Endothelial cell (in vitro differentiated cells): ENCODE measurements at regions not wholly inside any gene's neighbourhood (a gene's known extent, or its start where the extent isn't known, plus 50 kb on each side); places are given as distances from the start of the nearest gene placed in this dataset.

Experiments
- DNase-seq: peaks from one replicate; pipeline ENCODE4 v3.0.0; 2021; ENCODE audit warnings: low spot score
- H3K27ac Mint-ChIP-seq: one replicate; pipeline ENCODE4 v1.8.0; 2021; ENCODE audit warnings: mixed read lengths, inconsistent platforms; ENCODE audit not compliant: unreplicated experiment
- H3K27me3 Mint-ChIP-seq: one replicate; pipeline ENCODE4 v1.8.0; 2021; ENCODE audit warnings: mild to moderate bottlenecking, moderate library complexity, mixed read lengths, inconsistent platforms; ENCODE audit not compliant: unreplicated experiment
- H3K36me3 Mint-ChIP-seq: one replicate; pipeline ENCODE4 v1.8.0; 2021; ENCODE audit warnings: mild to moderate bottlenecking, low read depth, mixed read lengths, inconsistent platforms; ENCODE audit not compliant: unreplicated experiment
- H3K4me1 Mint-ChIP-seq: one replicate; pipeline ENCODE4 v1.8.0; 2021; ENCODE audit warnings: mild to moderate bottlenecking, mixed read lengths, inconsistent platforms; ENCODE audit not compliant: unreplicated experiment
- H3K4me3 Mint-ChIP-seq: one replicate; pipeline ENCODE4 v1.8.0; 2021; ENCODE audit warnings: mild to moderate bottlenecking, mixed read lengths, inconsistent platforms; ENCODE audit not compliant: unreplicated experiment
- H3K9me3 Mint-ChIP-seq: one replicate; pipeline ENCODE4 v1.8.0; 2021; ENCODE audit warnings: mixed read lengths, inconsistent platforms; ENCODE audit not compliant: unreplicated experiment
- TF ChIP-seq, protein P1 (sequence below): fragments of 200-600 bp; sonication (generic); IDR thresholded peaks from one replicate; pipeline ENCODE4 v1.5.0; 2021; ENCODE audit warnings: antibody characterized with exemption; ENCODE audit not compliant: unreplicated experiment

DNA sequence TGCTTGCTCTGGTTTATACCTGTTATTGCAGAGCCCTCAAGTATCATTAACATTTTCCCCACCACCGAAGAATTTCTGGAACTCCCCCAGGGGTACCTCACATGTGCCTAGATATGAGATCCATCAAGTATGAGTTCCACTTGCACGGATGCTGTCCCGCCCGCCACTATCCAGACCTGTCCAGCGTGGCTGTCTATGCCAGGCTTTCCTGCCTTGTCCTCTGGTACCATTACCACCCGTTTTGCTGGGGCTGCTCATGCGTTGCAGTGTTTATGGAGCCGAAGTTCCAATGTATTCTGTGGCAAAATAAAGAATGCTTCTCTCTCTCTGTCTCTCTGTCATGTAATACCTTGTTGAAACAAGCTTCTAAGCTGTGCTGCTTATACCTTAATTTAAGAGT lies 543.5 kb upstream of the PTBP2 start:
- Mint-ChIP-seq H3K4me3 (no peak overlapping the region), H3K36me3 (no peaks in the 10 kb centered on the region), H3K27ac (no peak overlapping the region), H3K27me3 (no peaks in the 10 kb centered on the region), H3K9me3 (no peaks in the 10 kb centered on the region), H3K4me1 (no peaks in the 10 kb centered on the region)
- DNase-seq = no peak
- TF ChIP-seq, protein P1, sequence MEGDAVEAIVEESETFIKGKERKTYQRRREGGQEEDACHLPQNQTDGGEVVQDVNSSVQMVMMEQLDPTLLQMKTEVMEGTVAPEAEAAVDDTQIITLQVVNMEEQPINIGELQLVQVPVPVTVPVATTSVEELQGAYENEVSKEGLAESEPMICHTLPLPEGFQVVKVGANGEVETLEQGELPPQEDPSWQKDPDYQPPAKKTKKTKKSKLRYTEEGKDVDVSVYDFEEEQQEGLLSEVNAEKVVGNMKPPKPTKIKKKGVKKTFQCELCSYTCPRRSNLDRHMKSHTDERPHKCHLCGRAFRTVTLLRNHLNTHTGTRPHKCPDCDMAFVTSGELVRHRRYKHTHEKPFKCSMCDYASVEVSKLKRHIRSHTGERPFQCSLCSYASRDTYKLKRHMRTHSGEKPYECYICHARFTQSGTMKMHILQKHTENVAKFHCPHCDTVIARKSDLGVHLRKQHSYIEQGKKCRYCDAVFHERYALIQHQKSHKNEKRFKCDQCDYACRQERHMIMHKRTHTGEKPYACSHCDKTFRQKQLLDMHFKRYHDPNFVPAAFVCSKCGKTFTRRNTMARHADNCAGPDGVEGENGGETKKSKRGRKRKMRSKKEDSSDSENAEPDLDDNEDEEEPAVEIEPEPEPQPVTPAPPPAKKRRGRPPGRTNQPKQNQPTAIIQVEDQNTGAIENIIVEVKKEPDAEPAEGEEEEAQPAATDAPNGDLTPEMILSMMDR = no peak

- Mint-ChIP-seq H3K27ac (no peak overlapping the region), H3K4me3 (no peak overlapping the region), H3K36me3 (no peaks in the 10 kb centered on the region), H3K27me3 (no peaks in the 10 kb centered on the region), H3K4me1 (no peaks in the 10 kb centered on the region), H3K9me3 (no peaks in the 10 kb centered on the region)
- TF ChIP-seq, protein P1 = no peak
- no peak for DNase-seq
Observed at GRCh38 chr1:96183485-96183884, 538.1 kb upstream of the PTBP2 start.

DNA sequence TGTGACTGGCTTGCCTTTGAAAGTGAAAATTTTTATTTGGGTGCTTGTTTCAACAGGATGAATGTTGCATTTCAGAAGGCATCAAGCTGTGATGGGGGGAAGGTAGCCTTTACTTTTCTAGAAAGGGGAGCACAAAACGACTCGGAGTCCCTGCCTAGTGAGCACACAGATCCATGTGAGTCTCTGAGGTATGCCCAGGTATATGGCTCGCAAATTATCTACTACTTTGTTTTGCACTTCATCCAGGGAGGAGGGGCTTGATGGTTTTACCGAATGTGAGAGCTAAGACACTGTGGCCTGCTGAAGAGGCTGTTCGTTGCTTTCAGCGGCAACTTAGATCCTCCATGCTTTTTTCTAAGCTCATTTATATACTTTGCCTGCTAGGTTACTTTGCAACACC lies 537.7 kb upstream of the PTBP2 start:
- no peaks in the 10 kb centered on the region for H3K27me3 Mint-ChIP-seq
- no peaks in the 10 kb centered on the region for H3K9me3 Mint-ChIP-seq
- H3K27ac Mint-ChIP-seq = no peak overlapping the region
- TF ChIP-seq, protein P1 = no peak
- no peaks in the 10 kb centered on the region for H3K36me3 Mint-ChIP-seq
- no peaks in the 10 kb centered on the region for H3K4me1 Mint-ChIP-seq
- no peak overlapping the region for H3K4me3 Mint-ChIP-seq
- no peak for DNase-seq

- Mint-ChIP-seq H3K4me1 (no peaks in the 10 kb centered on the region), H3K9me3 (no peaks in the 10 kb centered on the region), H3K27me3 (no peaks in the 10 kb centered on the region), H3K27ac (no peak overlapping the region), H3K36me3 (no peaks in the 10 kb centered on the region), H3K4me3 (no peak overlapping the region)
- TF ChIP-seq, protein P1 = no peak
- DNase-seq = no peak
Observed at GRCh38 chr1:96185181-96185580, 536.4 kb upstream of the PTBP2 start.

- Mint-ChIP-seq H3K9me3 (no peaks in the 10 kb centered on the region), H3K4me3 (no peak overlapping the region), H3K27ac (no peak overlapping the region), H3K27me3 (no peaks in the 10 kb centered on the region), H3K36me3 (no peaks in the 10 kb centered on the region), H3K4me1 (no peaks in the 10 kb centered on the region)
- TF ChIP-seq, protein P1 = no peak
- no peak for DNase-seq
Observed at GRCh38 chr1:96187020-96187419, 534.6 kb upstream of the PTBP2 start.
